Stomach (tissue), 4 donors: ENCODE measurements at regions not wholly inside any gene's neighbourhood (a gene's known extent, or its start where the extent isn't known, plus 50 kb on each side); places are given as distances from the start of the nearest gene placed in this dataset.

Experiments
- EP300 ChIP-seq: sonication (generic); formaldehyde crosslinking; IDR thresholded peaks from one replicate; pipeline ENCODE4 v1.6.1; 2017; ENCODE audit warnings: antibody characterized with exemption
- POLR2AphosphoS5 ChIP-seq, 3 donors: sonication (generic); formaldehyde crosslinking; IDR thresholded peaks; one replicate each; pipeline ENCODE4 v1.6.1; 2016; ENCODE audit warnings: antibody characterized with exemption in 3 of 3
- TF ChIP-seq, protein P1 (sequence below), 7 experiments: fragments of 450-650 bp in 4 of 7; fragments of 200-600 bp in 3 of 7; sonication (generic) in 3 of 7; IDR thresholded peaks; one replicate each; pipeline ENCODE4 v1.5.1; 2016 to 2019; ENCODE audit warnings: antibody characterized with exemption in 7 of 7, control low read depth in 2 of 7, mild to moderate bottlenecking in 1 of 7

DNA sequence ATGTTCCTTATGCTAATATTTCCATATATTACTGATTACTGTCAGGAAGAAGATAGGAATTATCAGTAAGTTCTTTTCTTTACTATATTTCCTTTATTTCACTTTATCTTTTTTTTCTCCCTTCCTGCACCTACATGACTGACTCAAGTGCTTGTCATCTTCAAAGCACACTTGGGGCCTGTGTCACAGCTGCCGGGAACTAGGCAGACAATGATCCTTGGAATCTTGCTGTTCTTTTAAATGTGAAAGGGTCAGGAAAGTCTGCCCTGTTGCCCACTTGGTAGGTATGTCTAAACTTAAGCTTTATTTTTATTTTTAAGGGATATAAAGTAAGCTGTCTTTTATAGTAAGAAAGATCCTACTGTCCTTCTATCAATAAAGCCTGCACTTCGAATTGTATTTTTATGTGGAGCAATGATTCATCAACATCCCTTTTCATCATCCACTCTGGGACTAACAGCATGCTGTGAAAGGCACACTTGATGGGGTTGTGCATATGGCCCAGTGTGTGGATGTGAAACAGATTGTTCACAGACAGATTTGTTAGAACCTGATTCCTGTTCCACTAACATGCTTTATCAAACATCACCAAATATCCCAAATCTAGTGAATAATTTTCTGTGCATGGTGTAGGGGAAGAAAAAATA lies 556.9 kb downstream of the DNAJB9 start:
- no peak for TF ChIP-seq EP300
- TF ChIP-seq POLR2AphosphoS5 (IDR thresholded peaks at IDR 0.05) = no peak
- TF ChIP-seq, protein P1, sequence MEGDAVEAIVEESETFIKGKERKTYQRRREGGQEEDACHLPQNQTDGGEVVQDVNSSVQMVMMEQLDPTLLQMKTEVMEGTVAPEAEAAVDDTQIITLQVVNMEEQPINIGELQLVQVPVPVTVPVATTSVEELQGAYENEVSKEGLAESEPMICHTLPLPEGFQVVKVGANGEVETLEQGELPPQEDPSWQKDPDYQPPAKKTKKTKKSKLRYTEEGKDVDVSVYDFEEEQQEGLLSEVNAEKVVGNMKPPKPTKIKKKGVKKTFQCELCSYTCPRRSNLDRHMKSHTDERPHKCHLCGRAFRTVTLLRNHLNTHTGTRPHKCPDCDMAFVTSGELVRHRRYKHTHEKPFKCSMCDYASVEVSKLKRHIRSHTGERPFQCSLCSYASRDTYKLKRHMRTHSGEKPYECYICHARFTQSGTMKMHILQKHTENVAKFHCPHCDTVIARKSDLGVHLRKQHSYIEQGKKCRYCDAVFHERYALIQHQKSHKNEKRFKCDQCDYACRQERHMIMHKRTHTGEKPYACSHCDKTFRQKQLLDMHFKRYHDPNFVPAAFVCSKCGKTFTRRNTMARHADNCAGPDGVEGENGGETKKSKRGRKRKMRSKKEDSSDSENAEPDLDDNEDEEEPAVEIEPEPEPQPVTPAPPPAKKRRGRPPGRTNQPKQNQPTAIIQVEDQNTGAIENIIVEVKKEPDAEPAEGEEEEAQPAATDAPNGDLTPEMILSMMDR (IDR thresholded peaks at IDR 0.05) = no peak
